ENCODE measurements at regions not wholly inside any gene's neighbourhood (a gene's known extent, or its start where the extent isn't known, plus 50 kb on each side); places are given as distances from the start of the nearest gene placed in this dataset.
A peak's percentile ranks its signal among the peaks of the same experiment; 100 is the strongest.
"Not testable (repeated sequence)": the region's sequence is repeated elsewhere in the genome, so short reads cannot be mapped to it uniquely, and the experiment has no call there.

- no peak for DNase-seq
Observed at GRCh38 chr1:112855152-112855828, 100.7 kb downstream of the SLC16A1 start.

DNA sequence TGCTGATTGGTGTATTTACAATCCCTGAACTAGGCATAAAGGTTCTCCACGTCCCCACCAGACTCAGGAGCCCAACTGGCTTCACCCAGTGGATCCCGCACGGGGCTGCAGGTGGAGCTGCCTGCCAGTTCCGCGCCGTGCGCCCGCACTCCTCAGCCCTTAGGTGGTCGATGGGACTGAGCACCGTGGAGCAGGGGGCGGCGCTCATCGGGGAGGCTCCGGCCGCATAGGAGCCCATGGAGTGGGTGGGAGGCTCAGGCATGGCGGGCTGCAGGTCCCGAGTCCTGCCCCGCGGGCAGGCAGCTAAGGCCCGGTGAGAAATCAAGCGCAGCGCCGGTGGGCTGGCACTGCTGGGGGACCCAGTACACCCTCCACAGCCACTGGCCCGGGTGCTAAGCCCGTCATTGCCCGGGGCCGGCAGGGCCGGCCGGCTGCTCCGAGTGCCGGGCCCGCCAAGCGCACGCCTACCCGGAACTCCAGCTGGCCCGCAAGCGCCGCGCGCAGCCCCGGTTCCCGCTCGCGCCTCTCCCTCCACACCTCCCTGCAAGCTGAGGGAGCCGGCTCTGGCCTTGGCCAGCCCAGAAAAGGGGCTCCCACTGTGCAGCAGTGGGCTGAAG is 101.5 kb downstream of the SLC16A1 start:
- DNase-seq = not testable (repeated sequence)

- DNase-seq = not testable (repeated sequence)
Observed at GRCh38 chr1:112853915-112854314, 102.1 kb downstream of the SLC16A1 start.

DNA sequence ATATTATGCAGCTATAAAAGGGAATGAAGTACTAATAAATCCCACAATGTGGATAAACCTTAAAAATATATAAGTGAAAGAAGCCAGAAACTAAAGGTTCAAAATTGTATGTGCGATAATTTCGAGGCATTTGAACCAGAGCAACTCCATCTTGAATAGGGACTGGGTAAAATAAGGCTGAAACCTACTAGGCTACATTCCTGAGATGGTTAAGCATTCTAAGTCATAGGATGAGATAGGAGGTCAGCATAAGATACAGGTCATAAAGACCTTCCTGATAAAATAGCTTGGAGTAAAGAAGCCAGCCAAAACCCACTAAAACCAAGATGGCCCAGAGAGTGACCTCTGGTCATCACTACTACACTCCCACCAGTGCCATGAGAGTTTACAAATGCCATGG is 103.1 kb downstream of the SLC16A1 start:
- no peak for DNase-seq

DNA sequence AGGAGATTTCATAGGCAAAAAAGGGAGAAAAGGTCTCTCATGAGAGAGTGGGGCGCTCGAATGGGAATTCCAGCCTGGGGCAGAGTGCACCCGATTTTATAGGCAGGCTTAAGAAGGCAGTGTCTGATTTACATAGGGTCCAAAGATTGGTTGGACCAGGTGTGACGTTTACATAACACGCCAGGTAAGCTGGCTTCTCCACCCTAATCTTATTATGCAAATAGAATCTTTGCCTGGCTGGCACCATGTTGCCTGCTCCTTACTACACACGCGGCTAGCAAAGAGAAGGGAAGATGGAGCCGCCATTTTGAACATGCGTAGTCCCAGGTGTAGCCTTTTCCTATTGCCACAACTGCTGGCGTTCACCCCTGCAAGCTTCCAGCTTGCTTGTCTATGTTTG is 103.7 kb downstream of the SLC16A1 start:
- DNase-seq = peak; percentile 94

GRCh38 chr1:112850034-112850757 is 105.8 kb downstream of the SLC16A1 start:
- DNase-seq = peak; percentile 66

GRCh38 chr1:112849425-112850033 is 106.5 kb downstream of the SLC16A1 start:
- DNase-seq = peak; percentile 76

DNA sequence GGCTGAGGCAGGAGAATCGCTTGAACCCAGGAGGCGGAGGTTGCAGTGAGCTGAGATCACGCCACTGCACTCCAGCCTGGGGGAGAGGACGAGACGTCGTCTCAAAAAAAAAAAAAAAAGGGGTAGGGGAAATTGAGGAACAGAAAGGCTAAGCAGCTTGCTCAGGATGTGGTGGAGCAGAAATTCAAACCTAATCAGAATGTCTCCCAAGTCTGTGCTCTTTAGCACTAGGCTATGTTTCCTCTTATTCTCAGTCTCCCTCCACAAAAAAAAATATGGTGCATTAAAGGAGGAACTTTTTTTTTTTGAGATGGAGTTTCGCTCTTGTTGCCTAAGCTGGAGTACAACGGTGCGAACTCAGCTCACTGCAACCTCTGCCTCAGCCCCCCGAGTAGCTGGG is 114.2 kb downstream of the SLC16A1 start:
- DNase-seq = no peak

DNA sequence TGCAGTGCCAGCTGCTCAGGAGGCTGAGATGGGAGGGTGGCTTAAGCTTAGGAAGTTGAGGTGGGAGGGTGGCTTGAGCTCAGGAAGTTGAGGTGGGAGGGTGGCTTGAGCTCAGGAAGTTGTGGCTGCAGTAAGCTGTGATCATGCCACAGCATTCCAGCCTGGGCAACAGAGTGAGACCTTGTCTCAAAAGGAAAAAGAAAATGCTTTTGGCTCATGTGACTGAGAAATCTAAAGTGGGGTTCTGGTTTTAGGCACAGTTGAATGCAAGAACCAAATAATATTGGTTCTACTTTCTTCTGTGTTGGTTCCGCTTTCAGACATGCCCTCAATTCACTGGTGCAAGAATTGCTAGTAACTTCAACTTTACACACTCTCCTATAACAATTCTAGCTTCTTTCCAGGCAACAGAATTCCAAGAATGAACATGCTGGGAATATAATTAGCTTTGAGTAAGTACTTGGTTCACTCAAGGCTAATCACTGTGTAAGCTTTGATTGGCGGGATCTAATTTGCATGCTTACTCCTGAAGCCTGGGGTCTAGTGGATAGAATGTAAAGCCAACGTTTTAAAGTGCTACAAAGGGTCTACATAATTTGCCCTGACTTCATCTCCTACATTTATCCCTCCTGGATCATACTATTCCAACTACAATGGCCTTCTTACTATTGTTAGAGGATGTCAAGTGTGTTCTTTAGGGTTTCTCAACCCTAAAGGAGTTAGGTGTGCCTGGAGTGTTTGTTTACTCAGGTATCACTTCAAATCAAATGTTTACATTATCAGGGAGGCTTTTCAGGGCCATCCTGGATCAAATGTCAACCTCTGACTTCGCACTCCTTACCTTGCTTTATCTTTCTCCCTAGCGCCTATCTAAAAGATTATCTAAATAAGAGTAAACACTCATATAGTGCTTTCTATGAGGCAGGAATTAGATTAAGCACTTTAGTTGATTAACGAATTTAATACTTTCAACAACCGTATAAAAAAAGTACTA is 115.1 kb downstream of the SLC16A1 start:
- DNase-seq = peak; percentile 89

- peak; percentile 53 for DNase-seq
Observed at GRCh38 chr1:112836642-112837041, 119.4 kb downstream of the SLC16A1 start.

- DNase-seq = no peak
Observed at GRCh38 chr1:112833806-112834205, 118.7 kb upstream of the PPM1J start.

- not testable (repeated sequence) for DNase-seq
Observed at GRCh38 chr1:112832259-112832658, 117.1 kb upstream of the PPM1J start.

DNA sequence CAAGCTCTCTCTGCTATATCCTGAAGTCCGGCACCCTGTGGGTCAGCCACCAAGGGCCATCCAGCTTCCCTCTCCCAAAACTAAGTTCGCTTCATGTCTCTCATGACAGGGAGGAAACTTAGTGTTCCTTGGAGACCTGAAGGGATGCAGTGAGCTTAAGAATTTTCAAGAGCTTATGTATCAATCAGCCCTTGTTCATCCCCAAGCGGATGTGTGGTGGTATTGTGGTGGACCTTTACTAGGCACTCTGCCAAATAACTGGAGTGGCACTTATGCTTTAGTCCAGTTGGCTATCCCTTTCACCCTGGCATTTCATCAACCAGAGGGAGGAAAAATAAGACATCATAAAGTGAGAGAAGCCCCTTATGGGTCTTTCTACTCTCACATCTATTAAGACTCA is 114.6 kb upstream of the PPM1J start:
- not testable (repeated sequence) for DNase-seq

DNA sequence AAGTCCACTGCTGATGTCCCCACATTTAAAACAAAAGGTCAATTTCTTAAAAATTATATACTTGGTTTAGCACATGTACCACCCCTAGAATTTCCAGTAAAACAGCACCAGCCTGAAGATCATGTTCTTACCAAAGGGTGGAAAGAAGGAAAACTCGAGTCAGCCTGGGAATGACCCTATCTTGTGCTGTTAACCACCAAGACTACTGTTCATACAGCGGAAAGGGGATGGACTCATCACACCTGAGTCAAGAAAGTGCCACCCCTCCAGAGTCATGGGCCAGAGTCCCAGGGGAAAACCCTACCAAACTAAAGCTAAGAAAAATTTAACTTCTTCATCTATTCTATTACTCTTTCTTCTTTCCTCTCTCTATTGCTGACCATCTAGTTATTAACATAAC is 113.6 kb upstream of the PPM1J start:
- DNase-seq = no peak

GRCh38 chr1:112827391-112827790 is 112.3 kb upstream of the PPM1J start:
- not testable (repeated sequence) for DNase-seq

DNA sequence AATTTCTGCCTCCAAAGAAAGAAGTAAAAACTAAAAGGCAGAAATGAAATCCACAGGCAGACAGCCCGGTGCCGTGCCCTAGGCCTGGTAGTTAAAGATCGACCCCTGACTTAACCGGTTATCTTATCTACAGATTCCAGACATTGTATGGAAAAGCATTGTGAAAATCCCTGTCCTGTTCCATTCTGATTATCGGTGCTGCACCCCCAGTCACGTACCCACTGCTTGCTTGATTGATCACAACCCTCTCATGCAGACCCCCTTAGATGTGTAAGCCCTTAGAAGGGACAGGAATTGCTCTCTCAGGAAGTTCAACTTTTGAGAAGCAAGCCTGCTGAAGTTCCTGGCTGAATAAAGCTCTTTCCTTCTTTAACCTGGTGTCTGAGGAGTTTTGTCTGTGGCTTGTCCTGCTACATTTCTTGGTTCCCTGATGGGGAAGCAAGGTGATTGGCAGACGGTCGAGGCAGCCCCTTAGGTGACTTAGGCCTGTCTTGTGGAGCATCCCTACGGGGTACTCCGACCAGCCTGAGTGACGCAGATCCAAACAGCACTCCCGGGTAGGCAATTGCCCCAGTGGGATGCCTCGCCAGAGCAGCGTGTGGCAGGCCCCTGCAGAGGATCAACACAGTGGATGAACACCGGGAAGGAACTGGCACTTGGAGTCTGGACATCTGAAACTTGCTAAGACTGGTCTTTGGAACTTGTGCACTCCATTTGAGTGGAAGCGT is 111.2 kb upstream of the PPM1J start:
- DNase-seq = no peak

GRCh38 chr1:112825563-112826216 is 110.6 kb upstream of the PPM1J start:
- DNase-seq = not testable (repeated sequence)

DNA sequence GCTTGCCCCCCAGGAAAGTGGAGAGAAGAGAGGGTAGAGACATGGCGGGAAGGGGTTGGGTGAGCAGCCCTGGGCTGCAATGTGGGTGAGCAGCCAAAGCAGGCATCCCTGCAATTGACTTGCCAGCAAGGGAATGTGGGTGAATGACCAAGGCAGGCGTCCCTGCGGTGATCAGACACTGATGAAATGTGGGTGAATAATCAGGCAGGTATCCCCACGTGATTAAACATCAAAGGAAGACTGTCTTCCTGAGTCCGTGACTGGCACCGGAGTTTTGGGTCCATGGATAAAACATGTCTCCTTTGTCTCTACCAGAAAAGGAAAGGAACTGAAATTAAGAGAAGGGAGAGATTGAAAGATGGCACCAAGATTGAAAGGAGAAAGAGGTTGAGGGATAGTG is 109.9 kb upstream of the PPM1J start:
- DNase-seq = not testable (repeated sequence)

DNA sequence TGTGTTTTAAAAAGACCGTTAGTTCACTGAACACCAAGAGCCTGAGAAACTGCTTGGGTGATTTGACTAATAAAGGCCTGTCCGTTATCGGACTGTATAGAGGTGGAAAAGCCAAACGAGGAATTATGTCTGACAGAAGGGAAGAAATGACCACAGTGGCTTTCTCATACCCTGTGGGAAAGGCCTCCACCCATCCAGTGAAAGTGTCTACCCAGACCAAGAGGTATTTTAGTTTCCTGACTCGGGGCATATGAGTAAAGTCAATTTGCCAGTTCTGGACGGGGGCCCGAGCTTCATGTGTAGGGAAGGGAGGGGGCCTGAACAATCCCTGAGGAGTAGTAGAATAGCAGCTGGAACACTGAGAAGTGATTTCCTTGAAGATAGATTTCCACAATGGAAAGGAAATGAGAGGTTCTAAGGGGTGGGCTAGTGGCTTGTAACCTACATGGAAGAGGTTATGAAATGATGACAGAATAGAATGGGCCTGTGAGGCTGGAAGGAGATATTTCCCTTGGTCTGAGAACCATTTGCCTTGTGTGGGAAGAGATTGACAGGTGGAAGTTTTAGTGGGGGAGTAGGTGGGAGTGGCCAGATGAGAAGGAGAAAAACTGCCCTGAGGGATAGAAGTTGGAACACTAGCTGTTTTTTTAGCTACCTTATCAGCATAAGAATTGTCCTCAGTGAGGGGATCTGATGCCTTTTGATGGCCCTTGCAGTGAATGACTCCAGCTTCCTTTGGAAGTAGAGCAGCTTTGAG is 106.4 kb upstream of the PPM1J start:
- DNase-seq = not testable (repeated sequence)

DNA sequence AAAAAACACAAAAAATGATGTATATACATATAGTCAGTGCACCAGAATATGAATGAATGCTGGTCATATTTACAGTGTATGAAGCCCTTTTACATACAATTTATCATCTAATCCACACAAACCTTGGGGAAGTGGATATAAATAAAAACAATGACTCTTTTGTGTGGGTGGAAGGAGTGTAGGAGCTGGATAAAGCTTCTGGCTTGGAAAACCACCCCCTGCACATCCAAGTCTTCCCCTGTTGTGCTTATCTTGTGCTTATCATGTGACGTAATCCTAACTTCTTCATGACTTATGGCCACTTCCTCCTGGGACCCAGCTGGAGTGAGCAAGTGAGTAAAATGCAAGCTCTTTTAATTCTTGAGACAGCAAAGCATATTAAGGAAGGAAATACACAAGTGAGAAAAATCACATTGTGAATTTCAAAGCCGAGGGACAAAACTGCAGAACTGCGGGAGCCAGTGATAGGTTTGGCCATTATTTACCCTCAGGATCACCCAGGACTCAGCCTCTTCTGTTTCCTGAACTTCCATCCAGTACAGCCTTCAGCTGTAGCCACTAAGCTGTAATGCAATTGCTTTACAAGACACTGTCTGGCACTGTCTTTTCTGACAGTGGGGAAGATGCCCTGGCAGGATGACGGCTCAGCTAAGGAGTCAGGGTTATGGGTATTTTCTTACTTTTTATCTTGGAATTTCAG is 104.0 kb upstream of the PPM1J start:
- DNase-seq = no peak

Data from DMS53 (cell line).